ENCODE measurements at regions not wholly inside any gene's neighbourhood (a gene's known extent, or its start where the extent isn't known, plus 50 kb on each side); places are given as distances from the start of the nearest gene placed in this dataset.

DNA sequence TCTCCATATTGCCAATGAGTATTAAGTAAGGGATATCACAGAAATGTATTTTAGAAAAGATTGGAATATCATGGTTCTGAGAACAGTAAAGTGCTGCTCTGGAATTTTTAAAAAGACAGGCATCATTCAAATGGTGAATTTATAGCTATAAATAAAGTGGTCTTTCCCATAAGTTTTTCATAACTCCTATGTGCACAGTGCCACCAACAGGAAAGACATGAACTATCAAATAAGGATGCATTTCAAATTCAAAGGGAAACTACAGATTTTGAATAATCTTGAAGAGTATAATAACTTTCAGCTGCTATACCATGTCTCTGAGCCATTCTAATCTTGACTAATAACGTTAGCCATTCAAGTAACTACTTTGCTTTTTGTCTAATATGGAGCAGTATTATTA lies 456.8 kb upstream of the GJE1 start:
- no peak for DNase-seq (ENCODE audit: low read depth)

DNA sequence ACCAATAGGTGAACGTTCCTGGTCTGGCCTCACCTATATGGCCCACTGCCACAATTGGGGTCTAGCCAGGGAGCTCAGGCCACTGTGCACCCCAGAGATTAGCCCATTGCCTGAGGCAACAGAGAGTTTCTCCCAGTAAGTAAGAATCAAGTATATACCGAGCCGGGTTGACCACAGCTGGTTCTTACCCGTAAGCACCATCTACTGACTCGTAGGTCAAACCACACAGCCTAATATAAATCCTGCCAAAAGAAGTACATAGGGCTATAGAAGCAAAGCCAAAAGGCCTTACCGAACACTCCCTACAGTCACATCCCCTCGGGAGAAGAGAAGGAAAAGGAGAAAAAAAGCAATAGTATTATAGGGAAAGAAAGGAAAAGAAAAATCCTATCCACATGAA lies 463.6 kb upstream of the GJE1 start:
- DNase-seq (ENCODE audit: low read depth), result peak; percentile 13

DNA sequence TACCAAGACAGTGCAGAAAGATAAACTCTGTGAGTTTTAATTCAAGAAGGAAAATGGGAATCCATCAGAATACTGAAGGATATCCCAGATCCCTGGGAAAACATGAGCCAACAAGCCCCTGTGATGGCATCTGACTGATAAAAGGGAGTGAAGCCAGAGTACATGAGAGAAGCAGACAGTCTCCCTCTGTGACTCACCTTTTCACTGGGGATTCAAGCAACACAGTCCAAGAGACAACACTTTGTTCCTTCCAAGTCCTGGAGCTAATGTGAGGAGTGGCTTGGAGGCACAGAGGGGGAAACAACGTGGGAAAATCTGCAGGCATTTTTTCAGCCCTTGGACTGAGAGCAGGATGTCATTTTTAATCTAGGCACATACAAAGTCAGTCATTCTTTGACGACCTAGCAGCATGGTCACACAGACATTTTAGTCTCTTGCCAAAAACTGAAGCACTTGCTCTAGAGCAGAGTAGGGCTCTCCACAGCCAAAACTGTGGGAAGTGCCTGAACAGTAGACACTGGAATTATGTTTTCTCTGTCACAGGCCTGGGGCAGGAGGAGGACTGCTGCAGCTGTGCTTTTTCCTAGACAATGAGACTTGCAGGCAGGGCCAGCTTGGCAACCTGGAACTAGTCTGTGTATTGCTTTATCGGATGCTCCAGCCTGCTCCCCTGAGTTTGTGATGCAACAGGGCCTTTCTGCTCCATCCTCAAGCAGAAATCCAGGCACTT lies 465.0 kb upstream of the GJE1 start:
- no peak for DNase-seq (ENCODE audit: low read depth)

DNA sequence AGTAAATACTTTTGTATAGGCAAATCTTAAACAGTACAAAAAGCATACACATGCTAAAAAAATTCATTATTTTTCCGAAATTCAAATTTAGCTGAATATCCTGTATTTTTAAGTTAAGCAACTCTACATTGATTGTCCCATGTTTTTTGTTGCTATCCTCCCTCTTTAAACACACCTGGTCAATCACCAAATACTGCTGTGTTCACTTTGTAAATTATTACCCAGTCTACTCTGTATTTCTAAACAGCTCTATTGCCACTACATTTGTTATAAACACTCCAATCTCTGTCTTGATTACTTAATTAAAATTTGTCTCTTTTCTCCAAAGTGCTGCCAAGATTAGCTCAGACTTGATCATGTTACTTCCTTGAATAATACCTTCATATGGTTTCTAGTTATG lies 466.5 kb upstream of the GJE1 start:
- DNase-seq (ENCODE audit: low read depth), result no peak

DNA sequence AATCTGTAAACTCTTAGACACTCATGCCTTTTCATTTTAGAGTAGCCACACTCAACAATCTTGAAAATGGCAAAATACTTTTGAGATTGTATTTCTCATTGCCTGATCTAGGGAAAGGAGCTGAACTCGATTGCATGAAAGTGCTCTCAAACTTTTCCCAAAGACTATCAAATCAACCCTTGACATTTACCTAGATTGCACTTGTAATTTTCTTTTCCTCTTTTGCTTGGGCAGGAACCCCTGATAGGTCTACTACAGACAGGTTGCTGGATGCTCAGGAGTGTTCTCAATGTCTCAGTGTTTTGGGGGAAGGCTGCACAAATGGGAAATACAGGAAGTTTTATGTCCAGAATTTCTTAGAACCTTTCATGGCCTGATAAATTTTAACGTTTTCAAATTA lies 468.0 kb upstream of the GJE1 start:
- no peak for DNase-seq (ENCODE audit: low read depth)

DNA sequence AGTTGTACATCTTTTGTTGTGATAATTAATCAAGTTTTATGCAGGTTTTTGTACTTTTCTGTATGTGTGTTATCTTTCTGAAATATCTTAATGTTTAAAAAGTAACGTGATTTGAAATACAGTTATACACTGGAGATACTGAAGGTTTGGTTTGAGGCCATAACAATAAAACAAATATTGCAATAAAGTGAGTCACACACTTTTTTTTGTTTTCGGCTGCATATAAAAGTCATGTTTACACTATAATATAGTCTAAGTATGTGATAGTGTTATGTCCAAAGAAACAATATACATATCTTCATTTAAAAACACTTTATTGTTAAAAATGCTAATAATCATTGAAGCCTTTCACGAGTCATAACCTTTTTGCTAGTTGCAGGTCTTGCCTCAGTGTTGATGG lies 473.1 kb upstream of the GJE1 start:
- DNase-seq (ENCODE audit: low read depth), result no peak

DNA sequence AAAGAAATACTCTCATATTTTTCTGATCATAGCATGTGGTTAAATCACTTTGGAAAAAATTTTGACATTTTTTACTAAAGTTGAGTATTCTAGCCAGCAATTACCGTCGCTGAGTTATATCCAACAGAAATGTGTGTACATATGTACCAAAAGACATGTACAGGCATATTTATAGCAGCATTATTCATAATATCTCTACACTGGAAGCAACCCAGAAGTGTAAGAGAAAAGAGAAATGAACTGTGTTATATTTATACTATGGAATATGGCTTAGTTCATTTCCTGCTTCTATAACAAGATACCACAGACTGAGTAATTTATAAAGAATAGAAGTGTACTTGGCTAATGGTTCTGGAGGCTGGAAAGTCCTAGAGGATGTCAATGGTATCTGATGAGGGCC lies 474.0 kb upstream of the GJE1 start:
- no peak for DNase-seq (ENCODE audit: low read depth)

DNA sequence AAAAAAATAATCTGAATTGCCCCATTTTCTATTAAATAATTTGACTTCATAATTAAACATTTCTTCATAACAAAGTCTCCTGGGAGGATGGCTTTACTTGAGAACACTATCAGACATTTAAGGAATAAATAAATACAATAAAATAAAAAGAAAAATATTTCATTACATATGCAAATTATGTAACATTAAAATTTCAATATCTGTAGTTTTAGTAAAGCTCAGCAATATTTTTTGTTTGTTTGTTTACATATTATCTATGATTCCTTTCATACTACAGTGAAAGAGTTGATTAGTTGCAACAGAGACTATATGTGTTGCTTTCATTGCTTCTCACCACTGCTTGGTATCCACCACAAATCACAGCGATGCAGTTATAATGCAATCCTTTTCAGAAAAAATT lies 474.9 kb upstream of the GJE1 start:
- no peak for DNase-seq (ENCODE audit: low read depth)

DNA sequence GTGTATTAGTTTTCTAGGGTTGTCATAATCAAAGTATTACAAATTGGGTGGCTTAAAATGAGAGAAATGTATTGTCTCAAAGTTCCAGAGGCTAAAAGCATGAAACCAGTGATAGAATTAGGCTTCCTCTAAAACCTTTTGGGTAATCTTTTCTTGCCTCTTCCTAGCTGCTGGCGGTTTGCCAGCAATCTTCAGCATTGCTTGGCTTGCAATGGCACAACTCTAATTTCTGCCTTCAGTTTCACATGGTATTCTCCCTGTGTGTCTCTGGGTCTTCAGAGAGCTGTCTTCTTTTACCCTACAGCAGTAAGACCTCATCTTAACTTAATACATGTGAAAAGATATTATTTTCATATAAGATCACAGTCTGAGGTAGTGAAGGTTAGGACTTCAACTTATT lies 479.1 kb upstream of the GJE1 start:
- DNase-seq (ENCODE audit: low read depth), result no peak

DNA sequence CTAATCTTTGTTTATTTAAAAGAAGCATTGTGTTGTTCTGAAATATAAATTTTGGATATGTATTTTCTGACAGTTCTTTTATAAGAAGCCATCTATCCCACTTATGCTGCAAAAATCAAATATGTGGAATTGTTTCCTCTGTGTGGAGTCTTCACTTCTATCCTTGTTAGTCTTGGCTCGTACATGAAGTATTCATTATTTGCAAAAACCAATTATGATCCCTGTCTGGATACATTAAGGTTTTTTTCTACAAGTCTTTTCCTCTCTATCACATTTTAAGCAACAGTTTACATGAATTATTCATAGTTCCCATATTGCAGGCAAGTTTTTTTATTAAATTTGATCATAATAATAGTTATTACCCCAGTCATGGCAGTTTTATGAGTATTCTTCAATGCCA lies 490.8 kb upstream of the GJE1 start:
- no peak for DNase-seq (ENCODE audit: low read depth)

DNA sequence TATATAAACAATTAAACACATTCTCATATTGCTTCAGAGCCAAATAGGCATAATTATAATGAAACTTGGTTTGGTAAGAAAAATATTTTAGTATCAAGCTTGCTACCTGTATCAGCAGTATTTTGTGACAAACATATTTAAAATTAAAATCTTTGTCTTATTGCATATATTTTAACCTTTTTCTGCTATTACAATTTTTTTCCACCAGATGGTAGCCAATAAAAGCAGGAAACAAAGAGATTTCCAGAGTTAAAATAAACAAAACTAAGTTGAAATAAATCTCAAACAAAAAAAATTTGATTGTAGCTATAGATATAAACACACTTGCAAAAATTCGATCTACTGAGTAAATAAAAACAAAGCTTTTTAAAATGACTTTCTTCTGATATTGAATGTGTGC lies 491.3 kb upstream of the GJE1 start:
- no peak for DNase-seq (ENCODE audit: low read depth)

DNA sequence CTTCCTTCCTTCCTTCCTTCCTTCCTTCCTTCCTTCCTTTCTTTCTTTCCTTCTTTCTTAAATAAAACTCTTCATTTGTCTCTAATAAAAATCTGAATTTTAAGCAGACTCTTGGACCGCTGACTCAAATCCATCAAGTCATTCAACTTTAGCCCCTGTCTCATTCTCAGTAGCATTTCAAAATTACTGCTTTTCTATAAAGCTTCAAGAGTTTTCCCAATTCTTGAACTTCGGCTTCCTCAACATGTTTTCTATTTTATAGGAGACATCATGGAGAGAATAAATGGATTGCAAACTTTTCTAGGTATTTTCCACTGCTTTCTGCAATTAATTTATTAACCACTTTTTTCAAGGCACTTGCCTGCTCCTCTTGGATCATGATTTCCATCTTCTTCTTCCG lies 497.1 kb upstream of the GJE1 start:
- no peak for DNase-seq (ENCODE audit: low read depth)

DNA sequence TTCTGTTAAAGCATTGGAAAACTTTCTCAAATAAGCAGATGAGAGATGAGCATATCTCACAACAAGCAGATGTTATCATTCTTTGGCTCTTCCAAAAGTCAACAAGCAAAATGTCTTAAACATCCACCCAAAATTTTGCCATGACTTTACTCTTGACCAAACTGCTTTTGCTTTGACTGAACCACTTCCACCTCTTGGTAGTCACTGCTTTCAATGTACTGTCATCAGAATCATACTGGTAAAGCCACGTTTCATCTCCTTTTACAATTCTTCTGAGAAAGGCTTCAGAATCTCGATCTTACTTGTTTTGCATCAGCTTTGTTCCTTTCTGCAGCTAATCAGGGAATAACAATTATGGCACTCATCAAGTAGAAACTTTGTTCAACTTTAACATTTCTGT lies 498.5 kb upstream of the GJE1 start:
- DNase-seq (ENCODE audit: low read depth), result no peak

DNA sequence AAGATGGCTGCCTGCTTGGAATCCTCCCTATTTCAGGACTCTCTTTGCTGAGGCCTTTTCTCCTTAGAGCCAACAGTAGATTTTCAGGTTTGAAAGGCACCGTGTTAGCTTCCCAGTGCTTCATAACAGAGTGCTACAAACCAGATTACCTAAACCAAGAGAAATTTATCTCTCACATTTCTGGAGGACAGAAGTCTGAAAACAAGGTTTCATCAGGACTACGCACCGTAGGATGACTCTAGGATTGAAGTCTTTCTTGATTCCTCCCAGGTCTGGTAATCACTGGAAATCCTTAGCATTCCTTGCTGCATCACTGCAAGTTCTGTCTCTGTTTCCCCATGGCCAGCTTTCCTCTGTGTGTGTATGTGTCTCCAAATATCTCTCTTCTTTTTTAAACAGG lies 508.4 kb upstream of the GJE1 start:
- no peak for DNase-seq (ENCODE audit: low read depth)

DNA sequence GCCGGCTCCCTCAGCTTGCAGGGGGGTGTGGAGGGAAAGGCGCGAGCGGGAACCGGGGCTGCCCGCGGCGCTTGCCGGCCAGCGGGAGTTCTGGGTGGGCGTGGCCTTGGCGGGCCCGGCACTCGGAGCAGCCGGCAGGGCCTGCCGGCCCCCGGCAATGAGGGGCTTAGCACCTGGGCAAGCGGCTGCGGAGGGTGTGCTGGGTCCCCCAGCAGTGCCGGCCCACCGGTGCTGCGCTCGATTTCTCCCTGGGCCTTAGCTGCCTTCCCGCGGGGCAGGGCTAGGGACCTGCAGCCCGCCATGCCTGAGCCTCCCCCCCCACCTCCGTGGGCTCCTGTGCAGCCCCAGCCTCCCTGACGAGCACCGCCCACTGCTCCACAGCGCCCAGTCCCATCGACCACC lies 514.5 kb upstream of the GJE1 start:
- no peak for DNase-seq (ENCODE audit: low read depth)

DNA sequence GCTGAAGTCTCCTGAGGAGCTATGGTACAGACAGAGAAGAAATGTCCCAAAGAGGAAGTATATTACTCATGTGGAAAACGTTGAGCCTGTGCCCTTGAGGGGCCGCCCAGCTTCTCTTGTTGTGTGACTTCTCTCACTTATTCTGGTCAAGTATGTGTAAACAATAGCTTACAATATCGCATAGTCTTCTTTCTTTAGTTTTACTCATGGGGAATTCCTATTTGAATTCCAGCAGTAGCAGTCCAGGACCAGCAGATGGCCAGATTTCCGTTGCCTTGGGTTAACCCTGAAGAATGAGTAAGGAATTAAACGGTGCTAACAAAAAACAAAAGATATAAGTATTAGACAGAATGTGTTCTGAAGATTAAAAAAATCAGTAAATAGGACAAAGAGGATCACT lies 522.0 kb upstream of the GJE1 start:
- no peak for DNase-seq (ENCODE audit: low read depth)

DNA sequence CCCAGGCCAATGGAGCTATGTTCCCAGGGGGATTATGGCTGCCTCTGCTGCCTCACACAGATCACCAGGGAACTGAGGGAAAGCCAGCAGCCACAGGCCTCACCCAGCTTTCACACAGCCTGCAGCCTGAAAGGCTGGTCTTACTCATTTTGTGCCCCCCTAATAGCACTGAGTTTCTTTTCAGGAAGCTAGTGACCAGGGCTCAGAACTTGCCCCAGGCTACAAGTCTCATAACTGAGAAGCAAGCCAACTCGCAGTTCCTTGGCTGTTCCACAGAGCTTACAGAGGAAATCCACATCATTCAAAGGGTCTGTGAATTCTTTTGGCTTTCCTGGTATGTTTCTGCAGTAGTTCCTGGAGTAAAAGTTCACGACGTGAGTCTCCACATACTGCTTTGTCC lies 524.8 kb upstream of the GJE1 start:
- no peak for DNase-seq (ENCODE audit: low read depth)

DNA sequence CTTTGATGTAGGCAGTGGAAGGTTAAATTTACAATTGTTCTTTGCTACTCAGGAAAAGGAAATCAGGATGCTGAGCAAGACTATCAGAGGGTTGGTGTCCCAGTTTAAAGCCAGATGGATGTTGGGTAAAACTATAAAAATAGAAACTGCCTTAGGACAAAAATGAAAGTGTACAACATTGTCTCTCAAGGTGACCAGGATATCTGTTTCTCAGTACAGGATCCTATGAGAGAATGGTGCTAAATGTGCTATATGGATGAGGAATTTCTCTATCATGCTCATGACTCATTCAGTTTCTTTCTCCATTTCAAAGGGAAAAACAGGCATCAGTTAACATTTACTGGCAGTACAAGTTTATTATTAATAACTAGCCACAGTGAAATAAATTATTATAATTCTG lies 534.2 kb upstream of the GJE1 start:
- DNase-seq (ENCODE audit: low read depth), result no peak

DNA sequence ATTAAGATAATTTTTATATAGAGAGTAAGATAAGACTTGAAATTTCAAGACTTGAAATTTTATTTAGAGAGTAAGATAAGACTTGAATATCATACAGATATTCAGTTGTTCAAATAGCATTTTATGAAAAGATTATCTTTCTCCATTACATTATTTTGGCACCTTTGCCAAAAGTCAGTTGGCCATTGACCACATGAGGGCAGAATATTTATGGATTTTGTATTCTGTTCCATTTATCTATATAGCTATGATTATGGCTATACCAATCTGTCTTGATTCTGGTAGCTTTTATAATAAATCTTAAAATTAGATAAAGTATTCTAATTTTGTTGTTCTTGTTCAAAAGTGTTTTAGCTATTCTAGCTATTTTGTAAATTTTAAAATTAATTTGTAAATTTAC lies 537.9 kb upstream of the GJE1 start:
- DNase-seq (ENCODE audit: low read depth), result no peak

DNA sequence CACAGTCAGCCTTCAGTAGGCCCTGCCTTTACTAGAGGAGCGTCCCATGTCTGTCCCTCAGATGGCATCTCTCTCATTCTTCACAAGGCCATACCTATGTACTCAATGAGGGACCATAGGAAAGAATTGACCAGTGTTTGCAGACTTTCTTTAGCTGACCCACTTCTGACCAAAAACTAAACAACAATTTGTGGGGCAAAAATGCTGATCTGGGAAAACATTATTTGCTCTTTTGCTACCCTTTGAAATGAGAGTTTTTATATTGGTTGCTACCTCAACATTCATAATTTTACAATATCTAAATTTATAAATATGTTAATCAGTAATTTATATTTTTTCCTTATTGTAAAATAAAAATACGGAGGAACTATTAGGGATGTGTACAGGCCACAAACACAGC lies 539.4 kb upstream of the GJE1 start:
- DNase-seq (ENCODE audit: low read depth), result no peak

DNA sequence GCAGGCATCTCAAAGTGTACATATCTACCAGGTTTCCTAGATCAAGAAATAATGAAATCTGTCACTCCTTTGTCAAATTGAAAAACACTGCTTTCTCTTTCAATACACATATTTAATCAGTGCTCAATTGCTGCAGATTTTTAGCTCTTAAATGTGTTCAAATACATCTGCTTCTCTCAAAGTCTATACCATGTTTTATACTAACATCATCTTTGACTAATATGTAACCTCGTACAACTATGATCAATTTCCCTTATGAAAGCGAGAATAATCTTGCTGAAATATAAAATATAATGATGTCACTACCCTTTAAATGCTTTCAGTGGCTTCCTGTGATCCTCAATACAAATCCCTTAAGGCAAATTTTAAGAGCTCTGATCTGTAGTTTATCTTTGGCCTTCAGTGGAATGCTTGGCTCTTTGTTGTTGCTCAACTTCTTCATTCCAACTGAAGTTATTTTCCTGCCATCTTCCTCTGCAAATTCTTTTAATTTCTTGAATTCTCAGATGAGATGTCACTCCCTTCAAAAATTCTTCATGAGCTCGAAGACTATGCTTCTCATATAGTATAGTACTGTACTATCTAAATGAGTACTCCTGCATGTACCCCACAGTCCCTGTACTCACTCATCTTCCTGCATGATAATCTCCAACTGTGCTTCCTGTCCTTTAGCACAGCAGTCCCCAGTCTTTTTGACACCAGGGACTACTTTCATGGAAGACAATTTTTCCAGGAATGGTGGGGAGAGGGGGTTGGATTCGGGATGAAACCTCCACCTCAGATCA lies 545.1 kb upstream of the GJE1 start:
- no peak for DNase-seq (ENCODE audit: low read depth)

DNA sequence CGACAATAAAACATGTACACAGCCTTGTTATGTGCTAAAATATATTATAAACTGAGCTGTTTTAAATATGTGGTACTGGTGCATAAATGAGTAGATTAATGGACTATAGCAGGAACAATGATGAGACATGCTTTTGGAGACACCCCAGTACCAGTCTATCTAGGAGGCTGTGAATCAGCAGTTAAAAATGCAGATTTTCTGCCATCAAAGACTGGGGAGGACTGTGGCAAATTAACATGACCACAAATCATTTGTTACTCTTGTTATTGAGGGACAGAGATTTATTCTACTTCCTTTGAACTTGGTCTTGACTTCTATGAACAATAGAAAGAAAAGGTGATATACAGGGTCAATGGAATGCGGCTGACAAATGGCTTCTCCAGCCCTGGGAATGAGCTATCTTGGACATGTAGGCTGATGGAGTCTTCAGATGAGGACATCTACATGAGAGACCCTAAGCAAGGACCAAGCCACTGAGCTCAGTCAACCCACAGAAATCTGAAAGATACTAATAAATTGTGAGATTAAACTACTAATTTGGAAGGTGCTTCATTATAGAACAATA lies 551.7 kb upstream of the GJE1 start:
- peak; percentile 24 for DNase-seq (ENCODE audit: low read depth)

DNA sequence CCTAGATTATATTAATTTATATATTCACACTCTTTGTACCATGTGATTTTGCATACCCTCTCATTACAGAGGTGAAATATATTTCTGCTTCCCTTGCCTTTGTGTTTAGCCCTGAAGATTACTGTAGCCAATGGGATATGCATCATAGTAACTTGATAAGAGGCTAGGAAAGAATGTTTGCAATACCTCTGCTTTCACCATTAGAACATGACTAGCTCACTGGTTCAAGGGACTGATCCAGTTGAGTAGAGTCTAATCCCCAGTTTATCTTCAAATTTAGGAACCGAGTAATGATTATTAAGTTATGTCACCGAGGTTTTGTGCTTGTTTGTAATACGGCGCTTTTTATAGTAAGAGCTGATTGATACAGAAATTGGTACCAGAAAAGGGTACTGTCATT lies 552.6 kb upstream of the GJE1 start:
- no peak for DNase-seq (ENCODE audit: low read depth)

DNA sequence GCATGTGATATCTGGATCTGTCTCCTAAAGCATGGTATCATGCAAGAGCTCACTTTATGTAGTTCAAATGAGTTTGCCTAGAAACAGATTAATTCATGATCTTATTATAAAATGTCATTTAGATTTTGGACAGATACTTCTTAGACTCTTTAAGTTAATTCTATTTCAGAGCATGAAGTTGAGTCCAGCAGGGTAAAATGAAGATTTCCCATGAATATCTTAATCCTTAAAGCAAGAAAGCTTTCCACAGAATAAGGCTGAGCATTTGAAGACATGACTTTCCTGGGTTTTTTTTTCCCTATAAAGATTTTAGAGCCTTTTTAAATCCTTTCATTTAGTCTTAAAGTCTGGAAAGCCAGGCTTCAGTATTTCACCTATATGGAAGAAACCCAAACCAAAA lies 556.0 kb upstream of the GJE1 start:
- DNase-seq (ENCODE audit: low read depth), result no peak
